Stimulated activated naive CD4-positive, alpha-beta T cell treated with Interleukin-2 at 50 U/mL for 16 hours (primary cell): ENCODE measurements at regions not wholly inside any gene's neighbourhood (a gene's known extent, or its start where the extent isn't known, plus 50 kb on each side); places are given as distances from the start of the nearest gene placed in this dataset.
"Not testable (repeated sequence)": the region's sequence is repeated elsewhere in the genome, so short reads cannot be mapped to it uniquely, and the experiment has no call there.

Experiments
- DNase-seq: peaks from one replicate; lab custom pipeline; 2025; lab: John Stamatoyannopoulos, UW

DNA sequence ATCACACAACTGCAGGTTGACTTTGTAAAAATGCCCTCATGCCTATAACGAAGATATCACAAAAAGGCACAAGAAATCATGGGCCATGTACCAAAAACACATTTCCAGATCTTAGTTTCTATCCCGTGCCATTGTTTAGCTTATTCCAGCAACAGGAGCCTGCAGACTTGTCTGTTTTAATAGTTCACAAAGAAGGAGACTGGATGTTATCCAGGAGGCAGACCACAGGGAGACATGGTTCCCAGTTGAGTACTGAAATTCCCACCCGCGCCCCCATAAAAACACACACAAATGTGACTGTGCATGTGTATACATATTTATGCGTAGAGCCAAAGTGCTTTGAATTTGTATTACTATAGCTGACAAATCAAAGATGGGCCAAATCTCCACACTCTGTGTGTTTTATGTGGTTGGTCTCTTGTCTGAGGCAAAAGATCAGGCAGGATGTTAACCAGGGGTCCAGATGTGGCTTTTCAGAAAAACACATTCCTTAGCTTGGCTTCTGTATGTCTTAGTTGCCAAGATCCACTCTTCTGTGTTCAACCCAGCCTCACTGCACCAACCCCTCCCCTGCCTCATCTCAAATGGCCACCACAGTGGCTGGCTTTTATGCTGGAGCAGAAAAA is 469.2 kb upstream of the DIPK2B start:
- no peak for DNase-seq

DNA sequence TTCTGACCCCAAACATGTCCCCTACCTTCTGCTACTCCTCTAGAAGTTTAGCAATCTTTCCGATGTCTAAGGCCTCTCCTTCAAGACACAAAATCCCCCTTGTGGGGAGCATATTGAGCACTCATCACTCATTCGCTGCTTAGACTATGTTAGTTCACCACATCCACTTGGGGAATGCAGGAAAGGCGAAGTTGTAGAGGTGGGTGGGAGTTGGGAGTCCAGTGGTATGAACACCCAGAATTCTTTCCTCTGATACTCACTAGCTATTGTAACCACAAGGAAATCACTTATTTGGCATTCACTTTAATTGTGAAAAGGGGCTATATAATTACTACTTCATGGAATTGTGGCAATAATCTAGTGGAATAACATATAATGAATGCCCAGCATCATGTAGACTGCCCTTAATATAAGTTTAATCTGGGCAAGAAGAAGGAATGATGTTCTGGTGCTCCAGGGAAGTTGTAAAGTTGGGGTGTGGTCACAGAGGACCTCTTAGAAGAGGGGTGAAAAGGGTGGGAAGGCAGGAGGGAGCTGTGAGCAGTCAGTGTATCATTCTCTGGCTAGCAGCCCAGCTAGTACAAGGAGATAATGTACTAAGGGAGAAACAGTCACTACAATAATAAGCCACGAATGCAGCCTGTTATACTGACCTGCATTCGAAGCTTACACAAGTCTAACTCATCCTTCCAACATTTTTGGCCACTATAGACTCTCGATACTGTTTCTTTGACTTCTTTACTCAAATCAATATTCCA is 468.2 kb upstream of the DIPK2B start:
- DNase-seq: no peak

DNA sequence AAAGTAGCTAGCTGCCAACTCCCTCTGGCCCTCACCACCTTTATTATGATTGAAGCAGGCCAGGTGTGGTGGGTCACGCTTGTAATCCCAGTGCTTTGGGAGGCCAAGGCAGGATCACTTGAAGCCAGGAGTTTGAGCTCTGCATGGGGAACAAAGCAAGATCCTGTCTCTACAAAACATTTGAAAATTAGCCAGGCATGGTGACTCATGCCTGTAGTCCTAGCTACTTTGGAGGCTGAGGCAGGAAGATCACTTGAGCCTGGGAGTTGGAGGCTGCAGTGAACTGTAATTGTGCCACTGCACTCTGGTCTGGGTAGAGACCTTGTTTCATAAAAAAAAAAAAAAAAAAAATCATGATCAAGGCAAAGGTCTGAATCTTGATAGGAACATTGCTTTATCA is 467.0 kb upstream of the DIPK2B start:
- no peak for DNase-seq

DNA sequence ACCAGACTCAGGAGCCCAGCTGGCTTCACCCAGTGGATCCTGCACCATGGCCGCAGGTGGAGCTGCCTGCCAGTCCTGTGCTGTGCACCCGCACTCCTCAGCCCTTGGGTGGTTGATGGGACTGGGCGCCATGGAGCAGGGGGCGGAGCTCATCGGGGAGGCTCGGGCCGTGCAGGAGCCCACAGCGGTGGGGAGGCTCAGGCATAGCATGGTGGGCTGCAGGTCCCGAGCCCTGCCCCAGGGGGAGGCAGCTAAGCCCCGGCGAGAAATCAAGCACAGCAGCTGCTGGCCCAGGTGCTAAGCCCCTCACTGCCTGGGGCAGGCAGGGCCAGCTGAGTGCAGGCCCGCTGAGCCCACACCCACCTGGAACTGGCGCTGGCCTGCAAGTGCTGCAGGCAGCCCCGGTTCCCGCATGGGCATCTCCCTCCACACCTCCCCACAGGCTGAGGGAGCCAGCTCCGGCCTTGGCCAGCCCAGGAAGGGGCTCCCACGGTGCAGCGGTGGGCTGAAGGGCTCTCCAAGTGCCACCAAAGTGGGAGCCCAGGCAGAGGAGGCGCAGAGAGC is 464.1 kb upstream of the DIPK2B start:
- no peak for DNase-seq

DNA sequence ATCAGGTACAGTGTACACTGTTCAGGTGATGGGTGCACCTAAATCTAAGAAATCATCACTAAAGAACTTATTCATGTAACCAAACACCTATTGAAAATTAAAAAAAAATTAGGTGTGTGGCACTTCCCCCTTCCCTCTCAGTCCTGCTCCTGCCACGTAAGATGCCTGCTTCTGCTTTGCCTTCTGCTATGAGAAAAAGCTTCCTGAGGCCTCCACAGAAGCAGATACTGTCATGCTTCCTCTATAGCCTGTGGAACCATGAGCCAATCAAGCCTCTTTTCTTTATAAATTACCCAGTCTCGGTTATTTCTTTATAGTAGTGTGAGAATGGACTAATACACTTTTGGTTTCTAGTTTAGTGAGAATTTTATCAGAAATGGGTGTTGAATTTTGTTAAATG is 459.8 kb upstream of the DIPK2B start:
- no peak for DNase-seq

DNA sequence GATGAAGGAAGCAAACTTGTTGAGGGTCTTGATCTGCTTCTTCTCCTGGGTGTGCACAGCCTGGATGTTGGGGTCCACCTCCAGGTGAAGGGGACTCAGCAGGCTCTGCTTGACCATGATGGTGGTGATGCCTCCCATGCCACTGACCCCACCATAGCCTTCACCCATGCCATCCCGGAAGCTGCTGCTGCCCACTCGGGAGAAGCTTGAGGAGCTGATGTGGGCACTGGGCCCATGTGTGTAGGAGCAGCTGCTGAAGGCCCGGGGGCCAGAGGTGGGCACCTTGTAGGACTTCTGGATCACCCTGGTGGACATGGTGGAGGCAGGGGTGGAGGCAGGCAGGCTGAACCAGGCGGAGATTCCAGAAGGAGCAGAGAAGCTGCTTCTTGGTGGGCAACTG is 432.7 kb upstream of the DIPK2B start:
- DNase-seq: no peak

DNA sequence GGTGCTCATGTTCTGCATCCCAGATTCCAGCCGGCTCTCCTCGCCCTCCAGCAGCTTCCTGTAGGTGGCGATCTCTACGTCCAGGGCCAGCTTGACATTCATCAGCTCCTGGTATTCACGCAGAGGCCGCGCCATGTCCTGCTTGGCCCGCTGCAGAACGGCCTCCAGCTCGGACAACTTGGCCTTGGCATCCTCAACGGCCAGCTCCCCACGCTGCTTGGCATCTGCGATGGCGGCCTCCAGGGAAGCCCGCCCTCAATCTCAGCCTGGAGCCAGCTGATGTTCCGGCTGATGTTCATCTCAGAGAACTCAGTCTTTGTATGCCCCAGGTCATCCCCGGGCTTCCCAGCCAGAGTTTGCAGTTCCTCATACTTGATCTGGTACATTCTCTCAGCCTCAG is 431.8 kb upstream of the DIPK2B start:
- no peak for DNase-seq

DNA sequence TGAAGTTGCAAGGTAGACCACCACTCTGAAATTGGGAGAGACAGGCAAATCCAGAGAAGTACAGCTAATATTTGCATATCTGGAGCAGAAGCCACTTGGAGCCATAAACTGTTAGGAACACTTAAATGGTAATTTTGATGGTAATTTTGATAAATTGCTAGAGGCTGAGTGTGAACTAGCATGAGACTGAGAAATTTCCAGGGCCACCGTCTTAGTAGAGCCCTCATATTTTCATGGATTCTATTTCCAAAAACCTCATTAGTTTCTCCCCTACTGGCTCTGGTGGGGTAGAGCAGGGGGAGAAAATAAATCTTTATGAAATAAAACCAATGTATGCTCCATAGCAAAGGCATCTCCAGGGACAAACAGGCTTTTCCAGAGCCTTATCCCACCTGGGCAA is 429.4 kb upstream of the DIPK2B start:
- DNase-seq: no peak

DNA sequence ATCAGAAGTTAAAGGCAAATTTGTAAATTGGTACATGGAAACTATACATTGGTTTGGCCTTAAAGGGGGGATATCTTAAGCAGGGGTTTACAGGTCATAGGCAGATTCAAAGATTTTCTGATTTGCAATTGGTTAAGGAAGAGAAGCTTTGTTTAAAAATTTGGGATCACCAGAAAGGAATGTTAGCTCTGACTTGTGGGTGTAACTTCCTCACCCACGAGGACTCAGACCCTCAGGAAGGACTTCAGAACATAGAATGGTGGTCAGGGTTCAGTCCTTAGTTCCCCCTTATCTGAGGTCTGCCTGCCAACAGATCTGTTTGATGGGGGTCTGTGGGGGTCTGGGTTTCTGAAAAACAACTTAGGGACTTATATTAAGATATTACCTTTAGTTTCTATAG is 427.4 kb upstream of the DIPK2B start:
- DNase-seq: no peak

DNA sequence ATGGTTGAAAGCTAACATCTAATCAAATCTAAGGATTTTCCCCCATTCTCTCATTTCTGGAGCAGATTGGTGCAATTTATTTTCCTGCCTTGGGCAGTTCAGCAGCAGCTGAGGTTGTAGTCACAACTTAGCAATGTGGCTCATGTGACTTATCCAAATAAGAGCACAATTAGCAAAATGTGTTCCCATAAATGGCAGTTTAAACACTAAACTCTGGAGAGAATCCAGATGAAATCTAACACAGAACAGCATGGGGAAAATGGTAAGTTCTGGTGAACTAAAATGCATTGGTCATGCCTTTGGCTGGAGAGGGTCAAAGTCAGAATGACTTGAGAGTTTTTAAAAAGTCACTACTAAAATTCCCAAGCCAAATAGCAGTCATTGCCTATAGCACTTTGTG is 422.6 kb upstream of the DIPK2B start:
- no peak for DNase-seq

DNA sequence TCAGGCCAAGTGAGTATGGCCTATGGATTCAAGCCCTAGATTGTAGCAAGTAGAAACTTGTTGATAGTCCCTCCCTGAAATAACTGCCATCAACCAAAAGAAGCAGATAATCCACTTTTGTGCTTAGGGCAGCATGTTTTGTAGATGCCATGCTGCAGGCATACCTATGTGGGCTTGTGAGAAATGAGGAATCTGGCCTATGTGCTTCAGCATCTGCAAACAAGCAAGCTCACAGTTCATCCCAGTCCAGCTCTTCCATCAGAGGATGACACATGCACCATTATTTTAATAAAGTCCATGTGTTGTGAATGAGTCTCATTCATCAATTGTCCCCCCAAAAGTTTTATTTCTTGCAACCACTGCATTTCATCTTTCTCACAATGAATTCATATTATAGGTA is 421.9 kb upstream of the DIPK2B start:
- no peak for DNase-seq

DNA sequence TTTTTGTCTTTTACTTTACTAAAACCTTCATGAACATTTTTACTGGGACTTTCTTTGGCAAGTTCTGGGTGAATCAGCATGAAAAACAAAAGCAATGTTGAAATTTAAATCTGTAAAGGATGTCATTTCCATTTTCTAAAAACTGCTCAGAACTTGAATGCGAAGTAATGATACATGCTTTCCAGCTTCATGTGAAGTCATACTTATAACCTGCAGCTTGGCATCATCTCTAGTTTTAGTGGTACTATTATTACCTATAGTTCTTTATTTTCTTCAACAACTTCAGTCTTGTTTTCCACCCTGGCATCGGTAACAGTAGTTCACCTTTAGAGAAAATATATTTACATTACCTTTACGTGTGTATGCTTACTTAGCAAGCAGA is 421.4 kb upstream of the DIPK2B start:
- DNase-seq: no peak

DNA sequence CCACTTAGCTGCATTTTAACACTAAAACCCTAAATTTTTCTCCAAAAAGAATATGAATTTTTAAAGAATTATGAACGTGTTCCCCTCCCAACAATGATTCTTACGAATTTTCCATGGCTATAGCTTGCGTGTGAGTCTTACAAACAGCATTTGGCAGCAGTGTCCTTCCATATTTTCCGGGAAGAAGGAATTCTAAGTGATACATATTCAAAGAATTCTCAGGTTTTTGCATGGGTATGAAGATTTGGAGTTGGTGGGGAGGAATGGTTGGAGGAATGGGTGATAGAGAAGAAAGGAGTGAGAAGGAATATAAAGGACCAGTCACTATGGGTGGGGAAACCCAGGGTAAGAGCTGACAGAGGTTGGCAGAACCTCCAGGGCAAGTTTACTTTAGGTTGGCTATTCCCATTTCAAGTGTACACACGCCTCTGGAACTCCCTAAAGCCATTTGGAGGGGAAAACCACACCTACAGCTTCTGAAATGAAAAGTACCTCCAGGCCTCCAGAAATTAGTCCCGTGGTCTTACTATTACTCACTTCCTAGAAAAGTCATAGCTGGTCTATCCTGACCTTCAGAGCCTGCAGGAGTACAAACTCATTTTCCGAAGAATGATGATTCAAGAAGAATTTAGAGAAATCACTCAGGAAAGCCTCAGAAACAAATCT is 420.8 kb upstream of the DIPK2B start:
- no peak for DNase-seq

DNA sequence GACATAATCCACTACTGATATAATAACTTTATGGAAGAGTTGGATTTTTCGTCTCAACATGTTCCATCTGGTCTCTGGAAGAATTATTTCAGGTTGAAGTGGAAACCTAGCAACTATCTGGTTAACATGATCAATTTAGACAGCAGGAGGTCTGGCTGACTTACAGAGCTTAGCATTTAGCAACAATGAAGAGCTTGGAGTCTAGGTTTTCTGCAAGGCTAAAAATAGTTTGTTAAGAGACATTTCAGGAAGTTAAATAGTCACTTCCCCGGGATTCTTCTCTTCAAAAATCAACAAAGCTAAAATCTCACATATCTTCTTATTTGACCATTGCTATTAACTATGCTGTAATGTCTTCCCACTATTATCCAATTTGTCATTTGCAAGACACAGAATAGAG is 418.6 kb upstream of the DIPK2B start:
- no peak for DNase-seq

DNA sequence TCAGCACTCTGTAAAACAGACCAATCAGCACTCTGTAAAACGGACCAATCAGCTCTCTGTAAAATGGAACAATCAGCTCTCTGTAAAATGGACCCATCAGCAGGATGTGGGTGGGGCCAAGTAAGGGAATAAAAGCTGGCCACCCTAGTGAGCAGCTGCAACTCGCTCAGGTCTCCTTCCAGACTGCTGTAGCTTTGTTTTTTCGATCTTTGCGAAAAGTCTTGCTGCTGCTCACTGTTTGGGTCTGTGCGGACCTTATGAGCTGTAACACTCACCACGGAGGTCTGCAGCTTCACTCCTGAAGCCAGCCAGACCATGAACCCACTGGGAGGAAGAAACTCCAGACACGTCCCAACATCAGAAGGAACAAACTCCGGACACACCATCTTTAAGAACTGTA is 414.9 kb upstream of the DIPK2B start:
- DNase-seq: not testable (repeated sequence)

DNA sequence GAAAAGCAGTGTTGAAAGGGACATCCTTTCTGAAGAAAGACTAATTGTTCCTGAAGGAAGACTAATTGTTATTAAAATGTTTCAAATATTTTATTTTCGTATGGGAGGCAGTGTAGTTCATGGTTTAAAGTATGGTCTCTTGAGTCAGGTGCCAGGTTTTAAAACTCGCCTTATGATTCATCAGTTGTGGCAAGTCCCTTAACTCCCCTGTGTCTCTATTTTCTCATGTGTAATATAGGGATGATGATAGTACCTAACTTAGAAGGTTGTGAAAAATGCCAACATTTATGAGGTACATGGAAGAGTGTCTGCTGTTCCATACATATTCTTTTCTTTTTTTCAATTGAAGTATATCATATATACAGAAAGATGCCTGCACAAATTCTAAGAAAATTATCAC is 414.2 kb upstream of the DIPK2B start:
- no peak for DNase-seq

DNA sequence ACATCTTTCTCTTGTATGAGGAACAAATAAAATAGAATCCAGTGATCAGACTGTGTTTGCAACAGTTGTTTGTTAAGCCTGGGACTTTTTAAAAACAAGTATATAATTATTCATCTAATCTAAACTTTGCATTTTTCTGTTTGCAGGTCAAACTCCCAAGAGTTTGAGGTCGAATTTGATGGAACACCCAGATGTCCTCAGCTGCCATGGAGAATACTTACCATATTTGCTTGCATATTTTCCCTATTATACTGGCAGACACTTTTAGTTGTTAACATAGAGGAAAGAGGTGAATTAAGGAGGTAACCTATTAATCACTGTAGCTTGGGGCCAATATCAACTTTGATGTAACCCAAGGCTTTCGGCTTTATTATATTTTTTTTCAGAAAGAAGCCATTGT is 401.5 kb upstream of the DIPK2B start:
- DNase-seq: no peak

DNA sequence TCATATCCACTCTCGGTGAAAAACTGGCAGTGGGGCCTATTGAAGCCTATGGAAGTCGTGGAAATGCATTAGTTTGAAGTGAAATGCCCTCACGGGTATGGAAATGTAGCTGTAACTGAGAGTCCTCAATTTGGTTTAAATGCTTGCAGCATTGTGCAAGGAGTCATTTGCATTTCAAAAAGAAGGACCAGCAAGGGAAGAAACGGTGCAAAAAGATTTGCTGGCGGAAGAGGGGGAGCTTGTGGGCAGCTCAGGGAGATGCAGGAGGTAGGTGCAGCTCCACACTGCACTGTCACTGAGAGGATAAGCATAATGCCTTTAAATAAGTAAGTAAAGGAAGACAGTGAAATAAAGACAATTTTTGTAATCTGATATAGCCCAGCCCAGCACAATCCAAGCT is 400.4 kb upstream of the DIPK2B start:
- no peak for DNase-seq

DNA sequence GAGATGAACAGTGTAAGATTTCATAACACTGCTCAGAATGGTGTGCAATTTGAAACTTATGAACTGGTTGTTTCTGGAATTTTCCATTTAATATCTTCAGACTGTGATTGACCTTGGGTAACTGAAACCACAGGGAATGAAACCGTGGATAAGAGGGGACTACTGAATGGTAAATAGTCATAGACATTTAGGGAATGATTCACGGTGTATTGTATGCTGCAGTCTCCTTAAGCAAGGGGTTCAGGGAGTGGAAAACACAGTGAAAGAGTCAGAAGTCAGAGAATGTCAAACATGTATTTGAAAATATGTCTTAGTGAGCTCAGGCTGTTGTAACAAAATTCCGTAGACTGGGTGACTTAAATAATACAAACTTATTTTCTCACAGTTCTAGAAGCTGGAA is 398.2 kb upstream of the DIPK2B start:
- no peak for DNase-seq

DNA sequence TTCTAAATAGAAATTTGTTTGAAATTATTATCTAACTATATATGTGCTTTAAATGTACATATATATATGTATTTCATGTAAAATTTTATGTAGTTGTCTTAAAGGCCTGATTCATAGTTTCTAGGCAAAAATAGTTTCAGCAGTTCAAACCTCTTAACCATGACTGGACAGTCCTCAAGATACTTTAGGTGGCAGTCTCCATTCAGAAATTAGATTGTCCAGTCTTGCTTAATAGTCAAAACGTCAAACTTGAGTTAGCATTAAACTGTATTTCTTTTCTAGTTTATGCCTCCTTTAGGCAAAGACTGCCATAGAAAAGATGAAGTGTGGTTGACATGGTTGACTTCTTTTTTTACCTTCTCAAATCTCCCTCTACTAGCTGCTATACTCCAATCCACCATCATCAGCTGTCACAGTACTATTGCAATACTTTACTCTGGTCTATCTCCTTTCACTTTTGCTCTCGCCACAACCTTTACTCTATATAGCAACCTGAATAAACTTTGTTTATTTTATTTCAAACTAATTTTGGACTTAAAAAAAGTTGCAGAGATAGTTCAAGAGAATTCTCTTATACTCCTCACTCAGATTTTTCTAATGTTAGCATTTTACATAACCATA is 395.6 kb upstream of the DIPK2B start:
- no peak for DNase-seq

DNA sequence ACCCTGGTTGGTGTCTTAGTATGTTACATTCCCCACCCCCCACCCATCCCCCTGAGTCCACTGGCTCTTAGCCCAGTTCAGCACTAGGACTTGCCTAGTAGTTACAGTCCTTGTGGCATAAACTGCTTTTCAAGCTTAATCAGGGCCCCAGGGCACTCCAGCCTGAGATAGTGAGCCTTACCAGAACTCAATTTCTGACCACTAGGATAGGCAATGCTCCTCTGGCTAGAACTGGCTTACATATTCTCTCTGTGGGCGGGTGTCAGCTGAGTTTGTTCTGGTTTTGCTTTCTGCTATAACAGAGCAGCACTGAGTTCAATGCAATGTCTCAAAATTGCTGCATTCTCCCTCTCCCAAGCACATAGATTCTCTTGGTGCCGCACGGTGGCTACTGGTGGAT is 391.4 kb upstream of the DIPK2B start:
- no peak for DNase-seq

DNA sequence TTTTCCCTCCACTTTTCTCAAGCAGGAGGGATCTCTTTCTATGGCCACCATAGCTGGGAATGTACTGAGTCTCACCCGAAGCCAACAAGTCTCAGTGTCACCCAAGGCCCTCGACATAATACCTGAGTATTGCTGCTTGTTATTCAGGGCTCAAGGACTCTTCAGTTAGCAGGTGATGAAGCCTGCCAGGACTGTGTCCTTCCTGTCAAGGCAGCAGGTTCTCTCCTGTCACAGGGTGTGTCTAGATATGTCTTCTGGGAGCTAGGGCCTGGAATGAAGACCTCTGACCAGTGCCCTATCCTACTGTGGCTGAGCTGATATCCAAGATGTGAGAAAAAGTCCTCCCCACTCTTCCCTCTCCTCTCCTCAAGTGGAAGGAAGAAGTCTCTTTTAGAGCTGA is 391.0 kb upstream of the DIPK2B start:
- DNase-seq: no peak

DNA sequence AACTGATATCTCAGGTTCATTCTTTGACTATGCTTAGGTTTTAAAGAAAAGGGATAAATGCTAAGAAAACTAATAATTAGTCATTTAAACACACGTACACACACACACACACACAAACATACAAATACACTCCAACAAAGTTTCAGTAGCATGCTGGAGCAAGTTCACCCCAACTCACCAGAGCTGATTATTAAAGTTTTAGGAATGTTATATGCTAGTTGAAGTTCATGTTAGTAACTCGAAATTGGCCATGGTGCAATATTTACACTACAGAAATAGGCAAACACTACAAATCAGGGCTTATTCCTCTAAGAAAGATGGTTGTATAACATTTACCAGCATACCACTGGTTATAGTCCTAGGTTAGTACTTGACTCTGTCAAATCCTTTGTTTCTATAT is 384.0 kb upstream of the DIPK2B start:
- no peak for DNase-seq
